ENCODE measurements at regions not wholly inside any gene's neighbourhood (a gene's known extent, or its start where the extent isn't known, plus 50 kb on each side); places are given as distances from the start of the nearest gene placed in this dataset.

- TF ChIP-seq CTCF (IDR thresholded peaks at IDR 0.05) = no peak
- no peak for TF ChIP-seq POLR2A (IDR thresholded peaks at IDR 0.05)
Measured at GRCh38 chr14:49191380-49191779, 394.8 kb downstream of the RPS29 start.

Measured in uterus (tissue), 2 donors.